ENCODE measurements at regions not wholly inside any gene's neighbourhood (a gene's known extent, or its start where the extent isn't known, plus 50 kb on each side); places are given as distances from the start of the nearest gene placed in this dataset.

GRCh38 chr7:25877802-25878789 lies 273.9 kb upstream of the NFE2L3 start:
- H3K27me3 ChIP-seq: peaks cover 36 to 97% of the 10 kb centered on the region in 2 donors
- ATAC-seq (no peak), DNase-seq (no peak)
- H3K4me3 ChIP-seq: no peak overlapping the region
- H3K4me1 ChIP-seq: no peaks in the 10 kb centered on the region
- H3K27ac ChIP-seq: no peak overlapping the region
- TF ChIP-seq CTCF (IDR thresholded peaks at IDR 0.05): no peak
- intact Hi-C loops (cut with DNase I): no loop called here
- H3K36me3 ChIP-seq: no peaks in the 10 kb centered on the region
- H3K9me3 ChIP-seq: no peaks in the 10 kb centered on the region

DNA sequence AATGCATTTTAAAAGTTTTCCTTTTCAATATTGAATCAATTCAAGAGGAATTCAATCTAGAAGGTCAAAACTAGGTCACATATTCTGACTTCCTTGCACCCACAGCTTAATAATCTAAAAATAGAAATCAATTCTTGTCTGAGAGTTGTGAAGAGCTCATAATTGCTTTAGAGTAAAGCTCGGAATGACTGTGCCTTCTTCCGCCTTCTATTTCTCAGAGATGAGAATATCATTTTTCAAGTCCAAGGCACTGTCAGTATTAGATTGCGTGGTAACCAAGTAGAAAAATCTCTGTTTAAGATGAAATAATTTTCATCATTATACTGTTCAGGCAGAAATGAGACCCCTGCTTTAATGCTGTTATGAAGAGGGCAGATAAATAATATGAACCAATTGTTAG lies 272.2 kb upstream of the NFE2L3 start:
- Histone ChIP-seq H3K27ac (no peak overlapping the region), H3K9me3 (no peaks in the 10 kb centered on the region), H3K36me3 (no peaks in the 10 kb centered on the region), H3K4me3 (no peak overlapping the region), H3K27me3 (peaks cover 21 to 96% of the 10 kb centered on the region in 2 donors), H3K4me1 (no peaks in the 10 kb centered on the region)
- intact Hi-C loops (cut with DNase I): loop anchor here in 1 of 2 donors (10.0 kb wide), 1 partner anchor 1285 kb away; the partner anchor contains the start of gene HOXA9
- DNase-seq (no peak), ATAC-seq (no peak)
- TF ChIP-seq CTCF (IDR thresholded peaks at IDR 0.05): no peak

DNA sequence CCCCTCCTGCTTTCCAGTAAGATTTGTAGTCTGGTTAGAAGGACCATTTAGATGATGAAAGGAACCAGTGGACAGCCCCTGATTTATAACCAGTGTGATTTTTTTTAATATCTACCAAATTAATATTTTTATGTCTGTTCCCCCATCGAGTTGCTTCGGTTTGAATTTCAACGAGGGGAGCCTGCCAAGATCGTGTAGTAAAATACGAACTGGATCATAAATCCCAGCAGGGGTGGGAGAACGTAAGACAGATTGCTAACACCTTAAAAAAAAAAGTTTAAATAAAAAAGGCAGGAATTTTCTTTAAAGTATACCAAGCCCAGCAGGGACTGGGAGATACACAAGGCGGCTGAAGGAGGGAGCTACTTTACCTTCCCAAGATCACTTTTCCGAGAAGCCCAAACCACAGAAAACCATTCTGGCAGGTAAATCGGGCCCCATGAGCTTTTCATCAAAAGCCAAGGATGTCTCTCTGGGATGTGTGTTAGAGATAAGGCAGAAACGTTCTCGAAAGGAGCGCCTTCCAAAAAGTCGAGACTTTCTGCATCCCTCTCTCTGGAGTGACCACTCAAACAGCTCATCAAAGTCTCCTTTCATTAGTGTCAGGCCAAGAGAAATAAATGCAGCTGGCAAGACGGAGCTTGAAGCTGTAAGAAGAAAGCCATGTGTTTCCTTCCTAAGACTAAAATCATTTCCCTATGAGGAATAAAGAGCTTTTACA lies 270.5 kb upstream of the NFE2L3 start:
- ATAC-seq: no peak
- intact Hi-C loops (cut with DNase I): loop anchor here in 1 of 2 donors (10.0 kb wide), 1 partner anchor 1283 kb away; the partner anchor contains the start of gene HOXA9
- Histone ChIP-seq H3K27ac (no peak overlapping the region), H3K9me3 (no peaks in the 10 kb centered on the region), H3K27me3 (peaks cover 20 to 93% of the 10 kb centered on the region in 2 donors), H3K4me3 (no peak overlapping the region), H3K4me1 (no peaks in the 10 kb centered on the region), H3K36me3 (no peaks in the 10 kb centered on the region)
- DNase-seq: no peak
- TF ChIP-seq CTCF (IDR thresholded peaks at IDR 0.05): no peak

DNA sequence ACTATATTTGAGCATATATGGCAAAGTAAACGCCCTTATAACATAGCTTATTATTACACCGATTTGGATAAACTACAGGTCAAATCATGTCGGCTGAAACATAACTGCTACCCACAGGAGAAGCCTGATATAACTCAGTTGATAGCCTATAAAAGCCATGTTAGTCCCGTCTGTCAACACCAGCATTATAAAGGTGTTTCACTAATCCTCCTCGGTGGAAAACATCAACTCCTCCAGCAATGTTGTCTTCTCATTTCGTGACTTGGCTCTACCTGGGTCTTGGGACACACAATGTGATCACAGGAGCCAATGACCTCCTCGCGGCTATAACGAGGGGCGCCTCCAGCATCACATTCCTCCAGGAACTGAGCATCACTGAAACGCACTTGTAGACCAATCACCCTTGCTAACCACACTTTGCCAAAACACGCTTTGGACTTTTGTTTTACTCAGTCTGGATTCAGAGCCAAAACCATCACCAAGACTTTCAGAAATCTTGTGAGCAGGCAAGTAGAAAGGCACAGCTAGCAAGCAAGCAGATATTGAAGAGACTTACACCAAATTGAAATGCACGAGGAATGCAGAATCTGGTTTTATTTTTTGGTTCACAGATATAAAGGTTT lies 269.7 kb upstream of the NFE2L3 start:
- Histone ChIP-seq H3K27ac (no peak overlapping the region), H3K27me3 (peaks cover 17 to 89% of the 10 kb centered on the region in 2 donors), H3K9me3 (no peaks in the 10 kb centered on the region), H3K4me1 (no peaks in the 10 kb centered on the region), H3K4me3 (no peak overlapping the region), H3K36me3 (no peaks in the 10 kb centered on the region)
- intact Hi-C loops (cut with DNase I): loop anchor here in 1 of 2 donors (10.0 kb wide), 1 partner anchor 1283 kb away; the partner anchor contains the start of gene HOXA9
- DNase-seq: no peak
- TF ChIP-seq CTCF (IDR thresholded peaks at IDR 0.05): no peak
- ATAC-seq: no peak

Data from left lung (tissue), 4 donors.